SJCRH30 (cell line): ENCODE measurements at regions not wholly inside any gene's neighbourhood (a gene's known extent, or its start where the extent isn't known, plus 50 kb on each side); places are given as distances from the start of the nearest gene placed in this dataset.
"Not testable (repeated sequence)": the region's sequence is repeated elsewhere in the genome, so short reads cannot be mapped to it uniquely, and the experiment has no call there.

ENCODE experiments used
- DNase-seq, 2 experiments: peaks; one replicate each; pipeline ENCODE4 v3.0.0-alpha.2; 2015 to 2020
- H3K27ac ChIP-seq: fragments of 250-450 bp; sonication (Bioruptor Pico); 2 replicates; pipeline ENCODE4 v1.5.1; 2020; ENCODE audit warnings: mild to moderate bottlenecking, moderate library complexity
- H3K27me3 ChIP-seq: fragments of 250-450 bp; sonication (Bioruptor Pico); 2 replicates; pipeline ENCODE4 v1.5.1; 2020; ENCODE audit warnings: mild to moderate bottlenecking, moderate library complexity
- H3K36me3 ChIP-seq: fragments of 250-450 bp; sonication (Bioruptor Pico); 2 replicates; pipeline ENCODE4 v1.5.1; 2020; ENCODE audit warnings: mild to moderate bottlenecking, moderate library complexity
- H3K4me1 ChIP-seq: fragments of 250-450 bp; sonication (Bioruptor Pico); 2 replicates; pipeline ENCODE4 v1.5.1; 2020; ENCODE audit warnings: mild to moderate bottlenecking, moderate library complexity
- H3K4me3 ChIP-seq: fragments of 250-450 bp; sonication (Bioruptor Pico); 2 replicates; pipeline ENCODE4 v1.5.1; 2020; ENCODE audit warnings: mild to moderate bottlenecking, moderate library complexity
- H3K9me3 ChIP-seq: fragments of 250-450 bp; sonication (Bioruptor Pico); replicated peaks from 2 replicates; pipeline ENCODE4 v1.5.1; 2020; ENCODE audit warnings: mild to moderate bottlenecking, moderate library complexity

DNA sequence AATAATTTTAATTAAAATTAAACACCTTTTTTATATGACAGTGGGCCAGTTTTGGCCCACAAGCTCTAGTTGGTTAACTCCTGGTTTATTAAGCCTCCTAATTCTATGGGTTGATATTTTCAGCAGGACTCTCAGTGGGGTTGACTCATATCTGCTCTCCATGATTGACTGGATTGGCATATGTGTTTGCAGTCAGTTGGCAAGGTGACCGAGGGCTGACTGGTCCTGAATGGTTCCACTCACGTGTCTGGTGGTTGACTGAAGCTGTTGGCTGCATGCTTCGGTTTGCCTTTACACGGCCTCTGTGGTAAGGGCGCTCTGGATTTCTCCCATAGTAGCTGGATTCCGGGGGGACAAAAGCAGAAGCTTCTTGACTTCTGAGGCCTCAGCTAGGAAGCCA, 65.3 kb upstream of the ZNF280D start:
- Histone ChIP-seq H3K27me3 (no peaks in the 10 kb centered on the region), H3K4me1 (no peaks in the 10 kb centered on the region), H3K9me3 (no peaks in the 10 kb centered on the region), H3K36me3 (no peaks in the 10 kb centered on the region), H3K27ac (no peak overlapping the region), H3K4me3 (no peak overlapping the region)
- DNase-seq = no peak

DNA sequence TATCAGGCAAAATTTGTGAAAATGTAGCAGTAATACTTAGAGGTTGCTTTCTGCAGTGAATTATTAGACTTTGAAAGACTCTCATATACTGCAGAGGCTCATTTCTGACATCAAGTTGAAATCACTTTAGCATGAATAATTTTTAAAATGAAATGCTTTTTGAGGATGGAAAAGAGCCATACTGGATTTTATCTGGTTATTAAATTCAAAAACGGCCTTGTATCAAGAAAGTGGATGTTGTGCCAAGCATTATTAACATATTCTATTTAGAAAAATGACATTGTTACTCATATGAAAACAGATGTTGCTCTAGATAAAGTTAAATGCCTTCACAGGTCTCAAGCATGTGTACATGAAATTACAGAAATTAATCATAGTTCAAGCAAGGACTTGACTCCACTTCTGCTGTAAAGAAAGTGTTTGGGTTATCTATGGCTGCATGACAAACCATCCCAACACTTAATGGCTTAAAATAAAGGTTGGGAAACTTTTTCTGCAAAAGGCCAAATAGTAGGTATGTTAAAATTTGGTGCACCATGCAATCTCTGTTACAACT, 64.5 kb upstream of the ZNF280D start:
- no peaks in the 10 kb centered on the region for H3K36me3 ChIP-seq
- H3K4me1 ChIP-seq = no peaks in the 10 kb centered on the region
- no peak overlapping the region for H3K4me3 ChIP-seq
- no peak for DNase-seq
- no peak overlapping the region for H3K27ac ChIP-seq
- H3K27me3 ChIP-seq = no peaks in the 10 kb centered on the region
- H3K9me3 ChIP-seq = no peaks in the 10 kb centered on the region; the same call in 1 of the 2 replicates

DNA sequence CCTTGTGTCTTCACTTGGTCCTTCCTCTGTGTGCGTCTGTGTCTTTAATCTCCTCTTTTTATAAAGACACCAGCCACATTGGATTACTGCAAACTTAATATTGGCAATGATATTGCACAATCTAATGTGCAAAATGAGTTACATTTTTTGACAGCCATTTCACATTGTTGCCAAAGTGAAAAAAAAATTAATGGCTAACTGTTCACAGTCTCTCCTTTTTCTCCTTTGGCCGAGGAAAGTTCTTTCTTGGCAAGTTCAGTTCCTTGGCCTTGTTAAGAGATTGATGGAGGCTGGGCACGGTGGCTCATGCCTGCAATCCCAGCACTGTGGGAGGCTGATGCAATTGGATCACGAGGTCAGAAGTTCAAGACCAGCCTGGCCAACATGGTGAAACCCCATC, 62.2 kb upstream of the ZNF280D start:
- Histone ChIP-seq H3K4me1 (no peaks in the 10 kb centered on the region), H3K36me3 (no peaks in the 10 kb centered on the region), H3K9me3 (peaks cover 3% of the 10 kb centered on the region), H3K27ac (no peak overlapping the region), H3K27me3 (no peaks in the 10 kb centered on the region), H3K4me3 (no peak overlapping the region)
- DNase-seq = no peak

DNA sequence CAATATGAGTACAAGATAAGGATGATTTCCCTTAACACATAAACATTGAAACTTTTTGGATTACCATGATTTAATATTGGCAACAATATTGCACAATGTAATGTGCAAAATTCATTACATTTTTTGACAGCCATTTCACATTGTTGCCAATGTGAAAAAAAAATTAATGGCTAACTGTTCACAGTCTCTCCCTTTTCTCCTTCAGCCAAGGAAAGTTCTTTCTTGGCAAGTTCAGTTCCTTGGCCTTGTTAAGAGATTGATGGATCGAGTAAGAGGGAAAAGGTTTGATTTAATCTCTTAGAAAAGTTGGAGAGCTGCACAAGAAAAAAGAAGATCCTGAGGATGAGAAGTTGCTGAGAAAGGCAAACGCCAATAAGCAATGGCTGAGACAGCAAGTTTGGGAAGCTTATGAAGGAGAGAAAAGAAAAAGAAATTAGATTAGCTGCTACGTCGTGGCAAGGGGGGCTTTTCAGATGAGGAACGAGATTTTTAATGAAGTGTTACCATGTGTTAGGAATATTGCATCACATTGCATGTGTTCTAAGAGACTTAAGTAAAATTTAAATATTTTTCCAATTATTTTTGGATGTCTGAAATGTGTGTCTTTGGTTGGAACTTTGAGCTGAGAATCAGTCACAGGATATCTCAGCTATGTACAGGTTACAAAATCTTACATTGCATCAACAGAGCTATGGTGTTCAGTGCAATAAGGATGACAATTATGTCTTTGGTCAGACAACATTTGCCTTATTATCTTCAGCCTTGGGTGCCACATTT, 61.4 kb upstream of the ZNF280D start:
- no peak for DNase-seq
- H3K9me3 ChIP-seq = peaks cover 3% of the 10 kb centered on the region
- H3K27ac ChIP-seq = no peak overlapping the region
- no peaks in the 10 kb centered on the region for H3K36me3 ChIP-seq
- H3K27me3 ChIP-seq = no peaks in the 10 kb centered on the region
- H3K4me1 ChIP-seq = no peaks in the 10 kb centered on the region
- no peak overlapping the region for H3K4me3 ChIP-seq

DNA sequence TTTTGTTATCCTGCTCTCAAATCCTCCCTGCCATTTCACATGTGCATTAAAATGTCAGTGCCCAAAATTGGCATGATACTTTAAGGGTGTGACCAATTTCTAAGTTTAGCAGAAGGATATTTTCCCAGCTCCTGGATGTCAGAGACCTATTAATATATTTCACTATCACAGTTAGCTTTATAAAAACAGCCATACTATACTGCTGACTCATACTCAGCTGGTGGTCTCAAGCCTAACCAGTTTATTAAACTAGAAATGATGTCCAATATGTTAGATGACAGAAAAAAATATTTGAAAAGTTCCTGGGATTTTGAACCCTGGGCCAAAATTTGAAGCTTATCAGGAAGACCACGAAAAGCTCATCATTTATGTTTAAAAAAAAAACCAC, 60.9 kb upstream of the ZNF280D start:
- no peak for DNase-seq
- H3K4me3 ChIP-seq = no peak overlapping the region
- peaks cover 3% of the 10 kb centered on the region for H3K9me3 ChIP-seq
- H3K27me3 ChIP-seq = no peaks in the 10 kb centered on the region
- no peak overlapping the region for H3K27ac ChIP-seq
- no peaks in the 10 kb centered on the region for H3K4me1 ChIP-seq
- H3K36me3 ChIP-seq = no peaks in the 10 kb centered on the region

DNA sequence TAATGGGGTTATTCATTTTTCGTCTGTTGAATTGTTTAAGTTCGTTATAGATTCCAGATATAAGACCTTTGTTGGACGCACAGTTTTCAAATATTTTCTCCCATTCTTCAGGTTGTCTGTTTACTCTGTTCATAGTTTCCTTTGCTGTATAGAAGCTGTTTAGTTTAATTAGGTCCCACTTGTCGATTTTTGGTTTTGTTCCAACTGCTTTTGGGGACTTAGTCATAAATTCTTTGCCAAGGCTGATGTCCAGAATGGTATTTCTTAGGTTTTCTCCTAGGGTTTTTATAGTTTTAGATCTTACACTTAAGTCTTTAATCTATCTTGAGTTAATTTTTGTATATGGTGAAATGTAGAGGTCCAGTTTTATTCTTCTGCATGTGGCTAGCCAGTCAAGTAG, 58.9 kb upstream of the ZNF280D start:
- no peaks in the 10 kb centered on the region for H3K36me3 ChIP-seq
- H3K27me3 ChIP-seq = no peaks in the 10 kb centered on the region
- no peak overlapping the region for H3K4me3 ChIP-seq
- peaks cover 3% of the 10 kb centered on the region for H3K9me3 ChIP-seq
- DNase-seq = no peak
- H3K27ac ChIP-seq = no peak overlapping the region
- no peaks in the 10 kb centered on the region for H3K4me1 ChIP-seq

DNA sequence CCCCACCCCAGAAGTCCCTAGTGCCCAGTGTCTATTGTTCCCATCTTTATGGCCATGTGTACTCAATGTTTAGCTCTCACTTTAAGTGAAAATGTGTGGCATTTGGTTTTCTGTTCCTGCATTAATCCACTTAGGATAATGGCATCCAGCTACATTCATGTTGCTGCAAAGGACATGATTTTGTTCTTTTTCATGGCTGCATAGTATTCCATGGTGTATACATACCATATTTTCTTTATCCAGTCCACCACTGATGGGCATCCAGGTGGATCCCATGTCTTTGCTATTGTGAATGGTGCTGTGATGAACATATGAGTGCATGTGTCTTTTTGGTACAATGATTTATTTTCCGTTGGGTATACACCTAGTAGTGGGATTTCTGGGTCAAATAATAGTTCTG, 58.2 kb upstream of the ZNF280D start:
- not testable (repeated sequence) for H3K4me1 ChIP-seq, H3K27me3 ChIP-seq, H3K9me3 ChIP-seq, H3K36me3 ChIP-seq, DNase-seq, H3K27ac ChIP-seq, H3K4me3 ChIP-seq

DNA sequence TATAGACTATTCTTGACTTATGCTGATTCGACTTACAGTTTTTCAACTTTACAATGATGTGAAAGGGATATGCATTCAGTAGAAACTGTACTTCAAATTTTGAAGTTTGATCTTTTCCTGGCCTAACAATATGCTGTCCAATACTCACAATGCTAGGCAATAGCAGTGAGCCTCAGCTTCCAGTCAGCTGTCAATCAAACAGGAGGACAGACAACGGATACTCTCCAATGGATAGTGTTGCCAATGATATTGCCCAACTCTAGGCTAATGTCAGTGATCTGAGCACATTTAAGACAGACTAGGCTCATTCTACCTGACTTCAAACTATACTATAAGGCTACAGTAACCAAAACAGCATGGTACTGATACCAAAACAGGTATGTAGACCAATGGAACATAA, 55.0 kb upstream of the ZNF280D start:
- H3K27ac ChIP-seq = no peak overlapping the region

DNA sequence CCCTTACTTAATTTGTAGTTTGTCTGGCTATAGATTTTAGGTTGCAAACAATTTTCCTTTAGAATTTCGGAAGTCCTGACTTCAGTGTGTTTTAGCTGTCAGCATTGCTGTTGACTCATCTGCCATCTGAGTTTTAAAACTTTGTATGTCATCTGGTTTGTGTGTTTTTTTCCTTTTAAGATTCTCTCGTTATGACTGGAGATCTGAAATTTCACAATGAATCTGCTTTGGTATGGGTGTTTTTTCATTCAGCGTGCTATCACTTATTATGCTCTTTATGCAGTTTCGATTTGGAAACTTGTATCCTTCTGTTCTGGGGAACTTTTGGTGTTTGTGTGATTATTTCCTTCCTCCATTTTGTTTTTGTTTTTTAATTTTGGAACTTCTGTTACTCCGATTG, 53.7 kb upstream of the ZNF280D start:
- no peak for DNase-seq
- Histone ChIP-seq H3K4me3 (no peak overlapping the region), H3K4me1 (no peaks in the 10 kb centered on the region), H3K27me3 (no peaks in the 10 kb centered on the region), H3K9me3 (peaks cover 3% of the 10 kb centered on the region; the same call in 1 of the 2 replicates), H3K27ac (no peak overlapping the region), H3K36me3 (no peaks in the 10 kb centered on the region)

More for the DNA sequence above, 55.0 kb upstream of the ZNF280D start:
- no peak overlapping the region for H3K4me3 ChIP-seq
- H3K27me3 ChIP-seq = no peaks in the 10 kb centered on the region
- peaks cover 3% of the 10 kb centered on the region for H3K9me3 ChIP-seq
- no peaks in the 10 kb centered on the region for H3K36me3 ChIP-seq
- H3K4me1 ChIP-seq = no peaks in the 10 kb centered on the region
- no peak for DNase-seq

DNA sequence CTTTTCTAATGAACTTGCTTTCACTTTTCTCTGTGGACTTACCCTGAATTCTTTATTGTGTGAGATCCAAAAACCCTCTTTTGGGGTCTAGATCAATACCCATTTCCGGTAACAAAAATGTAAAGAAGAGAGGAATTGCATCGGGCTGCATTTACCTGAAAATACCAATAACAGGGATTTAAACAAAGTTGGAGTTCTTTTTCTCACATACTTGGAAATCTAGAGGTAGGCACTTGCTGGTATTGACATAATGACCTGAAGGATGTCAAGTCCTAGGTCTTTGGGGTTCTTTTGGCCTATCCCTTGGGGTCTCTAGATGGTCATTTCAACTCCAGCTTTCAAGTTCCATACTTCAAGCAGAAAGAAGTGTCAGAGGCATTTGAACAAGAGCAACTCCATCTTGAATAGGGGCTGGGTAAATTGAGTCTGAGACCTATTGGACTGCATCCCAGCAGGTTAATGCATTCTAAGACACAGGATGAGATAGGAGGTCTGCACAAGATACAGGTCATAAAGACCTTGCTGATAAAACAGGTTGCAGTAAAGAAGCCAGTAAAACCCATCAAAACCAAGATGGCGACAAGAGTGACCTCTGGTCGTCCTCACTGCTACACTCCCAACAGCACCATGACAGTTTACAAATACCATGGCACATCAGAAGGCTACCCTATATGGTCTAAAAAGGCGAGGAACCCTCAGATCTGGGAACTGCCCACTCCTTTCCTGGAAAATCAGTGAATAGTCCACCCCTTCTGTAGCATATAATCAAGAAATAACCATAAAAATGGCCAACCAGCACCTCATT, 50.8 kb upstream of the ZNF280D start:
- DNase-seq = no peak
- no peak overlapping the region for H3K27ac ChIP-seq
- no peaks in the 10 kb centered on the region for H3K9me3 ChIP-seq
- no peak overlapping the region for H3K4me3 ChIP-seq
- no peaks in the 10 kb centered on the region for H3K36me3 ChIP-seq
- no peaks in the 10 kb centered on the region for H3K4me1 ChIP-seq
- H3K27me3 ChIP-seq = no peaks in the 10 kb centered on the region

DNA sequence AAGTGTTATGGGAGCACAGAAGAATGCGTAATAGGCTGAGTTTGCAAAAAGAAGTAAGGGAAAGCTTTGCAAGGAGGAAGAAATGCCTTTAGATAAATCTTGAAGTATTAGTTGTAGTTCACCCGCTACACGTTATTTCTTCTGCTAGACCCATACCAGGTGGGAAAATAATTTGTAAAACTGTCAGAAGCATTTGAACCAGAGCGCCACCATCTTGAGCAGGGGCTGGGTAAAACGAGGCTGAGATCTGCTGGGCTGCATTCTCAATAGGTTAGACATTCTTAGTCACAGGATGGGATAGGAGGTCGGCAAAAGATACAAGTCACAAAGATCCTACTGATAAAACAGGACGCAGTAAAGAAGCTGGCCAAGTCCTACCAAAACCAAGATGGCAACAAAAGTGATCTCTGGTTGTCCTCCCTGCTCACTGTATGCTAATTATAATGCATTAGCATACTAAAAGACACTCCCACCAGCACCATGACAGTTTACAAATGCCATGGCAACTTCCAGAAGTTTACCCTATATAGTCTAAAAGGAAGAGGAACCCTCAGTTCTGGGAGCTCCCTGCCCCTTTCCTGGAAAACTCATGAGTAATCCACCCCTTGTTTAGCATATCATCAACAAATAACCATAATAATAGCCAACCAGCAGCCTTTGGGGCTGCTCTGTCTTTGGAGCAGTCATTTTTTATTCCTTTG, 50.0 kb upstream of the ZNF280D start:
- H3K9me3 ChIP-seq = no peaks in the 10 kb centered on the region
- H3K27ac ChIP-seq = no peak overlapping the region
- no peaks in the 10 kb centered on the region for H3K4me1 ChIP-seq
- H3K4me3 ChIP-seq = no peak overlapping the region
- H3K27me3 ChIP-seq = no peaks in the 10 kb centered on the region
- no peaks in the 10 kb centered on the region for H3K36me3 ChIP-seq
- no peak for DNase-seq
